ENCODE measurements at regions not wholly inside any gene's neighbourhood (a gene's known extent, or its start where the extent isn't known, plus 50 kb on each side); places are given as distances from the start of the nearest gene placed in this dataset.

DNA sequence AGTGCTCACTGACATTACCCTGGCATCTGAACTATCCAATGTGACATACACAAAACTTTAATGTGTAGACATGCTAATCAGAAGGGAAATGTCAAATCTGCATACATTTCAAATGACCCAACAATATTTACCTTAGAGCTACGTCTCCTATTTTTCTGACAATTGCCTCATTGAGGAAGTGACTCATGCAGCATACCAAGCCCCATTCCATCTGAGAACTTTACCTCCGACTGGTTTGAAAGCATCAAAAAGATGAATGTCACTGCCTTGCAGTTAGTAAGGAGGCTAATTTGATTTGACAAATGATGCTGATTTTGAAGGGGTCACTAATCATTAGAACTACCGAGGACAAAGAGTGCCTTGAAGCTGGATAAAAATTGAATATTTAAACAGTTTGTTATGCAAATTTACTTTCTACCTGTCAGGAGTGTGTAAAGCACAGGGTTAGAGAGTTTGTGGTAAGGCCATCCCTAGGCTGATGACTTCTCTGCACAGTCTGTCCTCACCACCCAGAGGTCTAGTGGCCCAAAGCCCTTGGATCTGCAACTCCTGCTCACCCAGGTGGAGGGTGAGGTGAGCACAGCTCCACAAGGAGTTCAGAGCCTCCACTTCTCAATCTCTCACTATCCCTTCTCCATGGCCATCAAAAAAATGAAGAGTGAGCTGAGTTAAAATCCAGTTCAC lies 500.3 kb upstream of the C1orf87 start:
- no peak for DNase-seq

DNA sequence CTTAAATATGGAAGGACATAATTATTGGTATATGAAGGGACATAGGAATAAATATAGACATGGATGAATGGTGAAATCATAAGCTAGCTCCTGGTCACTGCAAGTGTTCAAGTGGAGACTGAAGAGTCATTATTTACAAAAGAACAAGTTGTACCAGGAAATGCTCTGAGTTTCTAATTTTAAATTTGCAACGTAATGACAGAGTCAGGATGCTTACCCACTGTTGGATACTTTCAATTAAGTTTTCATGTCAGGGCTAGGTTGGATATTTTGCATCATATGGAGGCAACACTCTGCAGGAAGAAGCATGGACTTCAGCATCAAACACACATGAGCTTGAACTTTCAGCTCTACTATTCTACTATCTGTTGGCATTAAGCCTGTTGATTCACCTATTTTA lies 499.6 kb upstream of the C1orf87 start:
- no peak for DNase-seq

- DNase-seq, result no peak
Measured at GRCh38 chr1:60572378-60572777, 498.8 kb upstream of the C1orf87 start.

DNA sequence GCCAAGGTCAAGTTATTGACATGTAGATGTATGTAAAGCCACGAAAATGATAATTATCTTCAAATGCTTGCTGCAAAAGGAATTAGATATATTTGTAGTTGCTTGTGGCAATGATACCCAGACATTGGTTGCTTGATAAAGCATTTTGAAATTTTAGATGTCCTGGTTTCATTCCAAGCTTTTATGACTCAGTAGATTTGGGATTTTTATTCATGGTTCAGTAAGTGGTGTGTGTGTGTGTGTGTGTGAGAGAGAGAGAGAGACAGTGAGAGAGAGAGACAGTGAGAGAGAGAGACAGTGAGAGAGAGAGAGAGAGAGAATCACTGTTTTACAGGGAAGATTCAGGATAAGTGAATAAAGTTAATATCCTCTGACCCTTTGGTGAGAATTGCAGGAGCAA lies 498.2 kb upstream of the C1orf87 start:
- DNase-seq, result no peak

DNA sequence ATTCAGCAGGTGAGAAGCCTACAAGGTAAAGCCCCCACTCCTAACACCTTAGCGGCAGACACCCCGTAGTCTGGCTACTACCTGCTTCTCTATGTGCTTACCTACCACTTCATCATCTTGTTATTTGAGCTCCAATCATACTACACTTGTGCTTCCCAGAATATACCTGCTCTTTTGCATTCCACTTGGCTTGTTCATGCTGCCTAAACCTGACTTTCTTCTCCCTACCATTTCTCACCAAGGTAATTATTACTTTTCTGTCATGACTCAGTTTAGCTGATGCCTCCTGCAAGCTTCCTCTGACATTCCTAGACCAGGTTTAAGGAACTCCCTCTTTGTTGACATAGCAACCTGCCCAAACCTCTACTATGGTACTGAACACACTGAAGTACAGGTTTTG lies 495.6 kb upstream of the C1orf87 start:
- no peak for DNase-seq

- DNase-seq, result no peak
Measured at GRCh38 chr1:60567256-60567655, 493.7 kb upstream of the C1orf87 start.

GRCh38 chr1:60564916-60565750 lies 491.6 kb upstream of the C1orf87 start:
- DNase-seq, result no peak

- no peak for DNase-seq
Measured at GRCh38 chr1:60563777-60564535, 490.4 kb upstream of the C1orf87 start.

- DNase-seq, result no peak
Measured at GRCh38 chr1:60562740-60563139, 489.2 kb upstream of the C1orf87 start.

- no peak for DNase-seq
Measured at GRCh38 chr1:60560701-60561100, 487.1 kb upstream of the C1orf87 start.

DNA sequence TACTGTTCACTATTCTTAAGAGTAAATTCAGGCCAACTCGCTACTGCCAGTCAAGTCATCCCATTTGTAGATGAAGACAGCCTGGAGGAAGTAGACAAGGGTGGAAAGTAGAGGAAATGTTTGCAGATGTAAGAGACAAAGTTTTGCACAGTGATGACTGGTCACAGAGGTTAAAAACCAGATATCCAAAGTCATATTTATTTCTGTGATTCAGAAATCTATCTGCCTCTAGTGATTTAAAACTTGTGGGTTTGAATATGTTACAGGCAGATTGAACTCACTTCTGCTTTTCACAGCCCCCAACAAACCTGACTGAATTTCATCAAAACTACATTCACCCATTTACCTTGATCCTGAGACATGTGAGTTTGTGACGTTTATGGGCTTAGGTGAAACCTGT lies 484.7 kb upstream of the C1orf87 start:
- no peak for DNase-seq

DNA sequence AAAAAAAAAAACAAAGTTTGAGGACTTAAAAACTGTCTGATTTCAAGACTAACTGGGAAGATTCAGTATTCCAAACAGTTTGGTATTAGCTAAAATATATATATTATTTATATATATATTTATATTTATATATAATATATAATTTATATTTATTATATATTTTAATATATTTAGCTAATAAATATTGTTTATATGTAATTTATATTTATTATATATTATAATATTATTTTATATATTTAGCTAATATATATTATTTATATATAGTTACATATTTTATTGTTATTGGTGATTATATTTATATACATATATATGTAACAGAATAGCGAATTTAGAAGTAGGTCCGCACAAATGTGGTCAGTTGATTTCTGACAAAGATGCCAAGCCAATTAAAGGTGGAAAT lies 480.2 kb upstream of the C1orf87 start:
- no peak for DNase-seq

- DNase-seq, result no peak
Measured at GRCh38 chr1:60547821-60548220, 474.3 kb upstream of the C1orf87 start.

DNA sequence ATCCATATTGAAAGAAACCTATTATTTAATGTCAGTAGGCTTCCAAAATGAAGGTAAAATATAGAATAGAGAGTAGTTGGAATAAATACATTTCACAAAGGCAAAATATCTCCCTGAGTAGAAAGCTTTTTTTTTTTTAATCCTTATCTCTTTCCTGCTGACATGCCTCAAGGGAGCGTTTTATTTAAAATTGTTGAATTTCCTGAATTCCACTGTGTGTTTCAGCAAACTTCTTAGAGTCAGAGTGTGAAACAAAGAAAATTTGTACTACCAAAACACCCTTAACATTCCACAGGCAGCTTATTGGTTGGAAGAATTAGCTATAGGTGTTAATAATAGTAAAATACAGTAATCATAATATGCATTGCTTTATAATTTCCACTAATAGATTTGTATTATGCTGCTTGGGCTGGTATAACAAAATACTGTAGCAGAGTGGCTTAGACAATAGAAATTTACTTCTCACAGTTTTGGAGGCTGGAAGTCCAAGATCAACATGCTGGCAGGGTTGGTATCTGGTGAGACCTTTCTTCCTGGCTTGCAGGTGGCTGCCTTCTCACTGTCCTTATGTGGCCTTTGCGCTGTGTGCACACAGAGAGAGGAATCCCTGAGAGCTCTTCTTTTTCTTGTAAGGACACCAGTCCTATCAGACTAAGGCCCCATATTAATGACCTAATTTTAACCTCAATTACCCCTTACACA lies 468.4 kb upstream of the C1orf87 start:
- DNase-seq, result no peak

DNA sequence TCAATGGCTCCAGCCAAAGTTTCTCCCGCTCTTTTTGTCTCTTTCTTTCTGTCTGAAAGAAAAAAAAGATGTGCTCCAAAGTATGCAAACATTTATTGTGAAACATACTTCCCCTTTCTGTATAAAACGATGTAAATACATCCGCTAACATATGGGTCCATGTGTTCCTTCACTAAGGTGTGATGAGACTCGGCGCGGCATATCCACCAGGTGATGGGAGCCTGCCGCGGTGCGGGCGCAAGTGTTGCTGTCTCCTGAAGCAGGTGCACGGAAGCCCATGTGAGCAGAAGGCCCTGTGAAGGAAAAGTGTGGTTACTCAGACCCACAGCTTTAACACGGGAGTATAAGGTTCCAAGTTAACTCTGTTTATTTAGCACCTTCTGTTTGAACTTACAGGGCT lies 466.6 kb upstream of the C1orf87 start:
- no peak for DNase-seq

- no peak for DNase-seq
Measured at GRCh38 chr1:60535713-60536112, 462.1 kb upstream of the C1orf87 start.

GRCh38 chr1:60527567-60527966 lies 454.0 kb upstream of the C1orf87 start:
- DNase-seq, result no peak

DNA sequence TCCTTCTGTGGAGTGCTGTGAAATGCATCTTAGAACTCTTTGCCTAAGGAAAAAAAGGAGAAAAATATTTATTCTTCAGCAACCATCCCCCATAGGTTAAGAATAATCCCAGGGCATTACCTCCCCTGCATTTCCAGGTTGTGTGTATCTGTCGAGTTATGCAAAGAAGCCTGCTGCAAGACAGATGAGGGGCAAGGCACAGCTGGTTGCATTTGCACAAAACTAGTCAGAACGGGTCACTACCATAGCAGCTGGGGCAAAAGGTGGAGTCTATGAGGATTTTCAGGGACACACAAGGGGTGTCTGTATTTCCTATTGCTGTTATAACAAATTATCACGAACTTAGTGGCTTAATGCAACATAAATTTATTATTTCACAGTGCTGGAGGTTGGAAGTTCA lies 443.4 kb upstream of the C1orf87 start:
- no peak for DNase-seq

DNA sequence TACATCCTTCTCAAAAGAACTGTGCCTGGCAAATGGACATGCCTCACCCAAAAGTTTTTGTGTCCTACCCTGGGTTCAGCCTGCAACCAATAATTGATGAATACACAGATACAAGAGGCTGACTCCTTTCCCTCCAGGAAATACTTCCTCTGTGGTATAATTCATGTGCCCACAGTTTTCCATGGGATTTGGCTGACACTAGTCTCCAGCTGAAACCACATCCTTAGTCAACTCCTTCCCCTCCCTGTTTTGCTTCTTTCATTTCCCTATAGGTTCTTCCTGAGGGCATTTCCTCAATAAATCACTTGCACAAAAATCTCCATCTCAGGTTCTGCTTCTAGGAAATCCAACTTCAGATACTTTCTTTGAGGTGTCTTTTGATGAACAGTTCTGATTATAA lies 436.6 kb upstream of the C1orf87 start:
- no peak for DNase-seq

DNA sequence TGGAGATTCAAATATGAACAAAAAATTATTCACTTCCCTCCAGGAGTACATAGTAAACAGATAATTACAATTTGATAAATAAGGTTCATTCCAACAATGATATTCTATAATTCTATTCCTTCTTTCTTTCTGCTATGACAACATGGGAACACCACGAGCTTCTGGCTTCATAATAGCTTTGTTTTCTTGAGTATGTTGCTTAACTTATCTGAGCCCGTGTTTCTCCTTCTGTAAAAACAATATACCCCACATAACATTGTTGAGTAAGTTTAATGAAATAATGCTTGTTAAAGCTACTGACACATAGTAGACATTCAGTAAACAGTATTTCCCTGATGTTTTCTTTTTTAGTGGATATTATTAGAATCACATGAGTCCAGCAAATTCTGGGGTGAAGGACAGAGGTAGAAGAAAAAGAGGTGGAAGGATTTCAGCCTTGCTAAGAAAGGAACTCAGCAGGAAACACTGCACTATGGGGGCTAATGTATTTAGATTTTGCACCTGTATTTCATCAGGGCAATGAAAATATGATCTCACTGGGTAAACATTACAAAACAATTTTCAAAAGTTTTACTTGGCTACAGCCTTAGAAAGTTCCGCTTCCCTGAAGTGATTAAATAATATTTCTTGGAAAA lies 430.8 kb upstream of the C1orf87 start:
- DNase-seq, result no peak

- no peak for DNase-seq
Measured at GRCh38 chr1:60503266-60503925, 429.8 kb upstream of the C1orf87 start.

GRCh38 chr1:60502506-60502905 lies 428.9 kb upstream of the C1orf87 start:
- DNase-seq, result no peak
